ENCODE measurements at regions not wholly inside any gene's neighbourhood (a gene's known extent, or its start where the extent isn't known, plus 50 kb on each side); places are given as distances from the start of the nearest gene placed in this dataset.

- Histone ChIP-seq H3K56ac (replicated peaks; ENCODE audit: insufficient read length, low read depth, low read length) (no peak overlapping the region), H2BK5ac (ENCODE audit: low read depth, low read length) (no peak overlapping the region), H3K18ac (ENCODE audit: extremely low read depth, low read length) (no peak overlapping the region), H3K4me3 (ENCODE audit: extremely low read depth in 1 of 4, insufficient read depth in 2 of 4, low read depth in 3 of 4, low read length in 4 of 4) (no peak overlapping the region), H3K4me1 (replicated peaks in 1 of 4; ENCODE audit: control insufficient read depth in 3 of 4, insufficient read depth in 4 of 4, low read length in 3 of 4) (no peaks in the 10 kb centered on the region), H3K36me3 (ENCODE audit: control insufficient read depth in 2 of 4, insufficient read depth in 4 of 4, low read length in 3 of 4) (peaks cover 0 to 4% (median 0%) of the 10 kb centered on the region in 4 experiments; a peak in 1 of 8 replicates), H4K20me1 (replicated peaks in 1 of 2; ENCODE audit: control insufficient read depth in 1 of 2, insufficient read depth in 2 of 2, low read length in 2 of 2) (no peaks in the 10 kb centered on the region), H2BK12ac (ENCODE audit: low read depth, low read length) (no peak overlapping the region), H3K27me3 (replicated peaks in 1 of 4; ENCODE audit: control insufficient read depth in 3 of 4, extremely low read depth in 1 of 4, insufficient read depth in 3 of 4, low read length in 3 of 4) (no peaks in the 10 kb centered on the region), H4K91ac (replicated peaks; ENCODE audit: insufficient read length, low read length) (no peak overlapping the region), H2BK120ac (replicated peaks; ENCODE audit: low read depth, low read length) (no peak overlapping the region), H3K23ac (ENCODE audit: insufficient read length) (no peak overlapping the region), H3K14ac (ENCODE audit: insufficient read length) (no peak overlapping the region), H3K79me2 (ENCODE audit: control insufficient read depth in 1 of 2, insufficient read depth in 2 of 2, low read length in 2 of 2) (no peaks in the 10 kb centered on the region), H3K4me2 (ENCODE audit: insufficient read depth in 1 of 2, low read depth in 2 of 2, low read length in 2 of 2) (no peak overlapping the region), H4K5ac (ENCODE audit: insufficient read length, low read depth, low read length) (no peak overlapping the region), H3K27ac (ENCODE audit: low read depth, low read length) (no peak overlapping the region), H3K79me1 (ENCODE audit: low read depth, low read length) (no peaks in the 10 kb centered on the region), H4K8ac (ENCODE audit: extremely low read depth, insufficient read depth, low read length) (no peak overlapping the region), H2AK5ac (ENCODE audit: low read depth, low read length) (no peak overlapping the region), H3K4ac (replicated peaks; ENCODE audit: insufficient read length, low read depth, low read length) (no peak overlapping the region), H3K23me2 (ENCODE audit: low read depth, low read length) (no peaks in the 10 kb centered on the region), H2BK20ac (ENCODE audit: low read length) (no peak overlapping the region), H3K9me3 (ENCODE audit: insufficient read depth in 2 of 2, low read depth in 1 of 2, low read length in 1 of 2) (peaks cover 8 to 9% of the 10 kb centered on the region in 2 experiments), H3K9ac (replicated peaks in 1 of 4; ENCODE audit: extremely low read depth in 1 of 4, low read depth in 3 of 4, low read length in 3 of 4) (no peak overlapping the region), H2AFZ (ENCODE audit: low read length) (no peak overlapping the region), H2BK15ac (ENCODE audit: low read length) (0 out of 2 replicates have a peak overlapping the region, but pooled peaks have one; percentile 5)
- ChIA-PET CTCF (ENCODE audit: partially characterized antibody) (interaction anchor here (1.6 kb wide), 1 partner anchor 27 kb away, joined by 6 read pairs; no protein-coding TSS in a partner anchor), POLR2A (ENCODE audit: partially characterized antibody) (no interaction called here)
- no peak for TF ChIP-seq CHD1 (IDR thresholded peaks at IDR 0.05; ENCODE audit: low read depth, low read length)
- TF ChIP-seq SIN3A (conservative IDR thresholded peaks at IDR 0.05 in 1 of 2, IDR thresholded peaks at IDR 0.05 in 1 of 2; ENCODE audit: low read depth in 1 of 2, low read length in 2 of 2) = no peak
- no peak for TF ChIP-seq TAF7 (optimal IDR thresholded peaks at IDR 0.05; ENCODE audit: borderline replicate concordance, low read depth, low read length)
- no peak for TF ChIP-seq NANOG (IDR thresholded peaks at IDR 0.05; ENCODE audit: insufficient read depth, low read depth, low read length, poor library complexity, severe bottlenecking)
- no peak for TF ChIP-seq MAFK (IDR thresholded peaks at IDR 0.05; ENCODE audit: low read depth, low read length)
- TF ChIP-seq ZNF274 (IDR thresholded peaks at IDR 0.05; ENCODE audit: borderline replicate concordance, extremely low read depth, low read length) = no peak
- no peak for TF ChIP-seq EP300 (IDR thresholded peaks at IDR 0.05; ENCODE audit: borderline replicate concordance in 1 of 2, low read depth in 2 of 2, low read length in 2 of 2)
- no peak for TF ChIP-seq GABPA (IDR thresholded peaks at IDR 0.05; ENCODE audit: borderline replicate concordance, insufficient read depth, low read length)
- TF ChIP-seq POLR2A (IDR thresholded peaks at IDR 0.05; ENCODE audit: control extremely low read depth in 1 of 2, low read depth in 2 of 2, low read length in 2 of 2) = no peak
- 90% methylated on average over 7 of the region's 7 CpGs; no CpG with 5 or more reads in 1 of the 2 experiments for WGBS, 2 experiments (ENCODE audit: extremely low coverage in 1 of 2, insufficient coverage in 1 of 2, insufficient read length in 1 of 2, insufficient replicate concordance in 2 of 2, low coverage in 1 of 2, low lambda C conversion rate in 2 of 2, missing lambda C conversion rate in 1 of 2)
- no peak for FAIRE-seq
- DNase-seq (ENCODE audit: low read depth in 1 of 2, low spot score in 2 of 2) = no peak
Observed at GRCh38 chr5:10057356-10057755, 192.3 kb downstream of the ATPSCKMT start.
